Thoracic aorta (tissue), 2 donors: ENCODE measurements at regions not wholly inside any gene's neighbourhood (a gene's known extent, or its start where the extent isn't known, plus 50 kb on each side); places are given as distances from the start of the nearest gene placed in this dataset.

ENCODE experiments used
- ATAC-seq: fragments of 150-250 bp; one replicate; pipeline ENCODE4 v1.8.0; 2017; ENCODE audit warnings: low read depth; ENCODE audit not compliant: insufficient number of reproducible peaks, low FRiP score
- DNase-seq: peaks from one replicate; pipeline ENCODE4 v3.0.0-alpha.2; 2020; ENCODE audit warnings: low spot score
- H3K27ac ChIP-seq, 2 donors: fragments of 200-600 bp; sonication (generic); 1 replicate in 1 of 2; 2 replicates in 1 of 2; pipeline ENCODE4 v1.5.1; 2016; ENCODE audit warnings: mild to moderate bottlenecking in 2 of 2, moderate library complexity in 2 of 2
- H3K27me3 ChIP-seq: fragments of 200-600 bp; sonication (generic); replicated peaks from 2 replicates; pipeline ENCODE4 v1.6.0; 2016; ENCODE audit warnings: mild to moderate bottlenecking; ENCODE audit not compliant: insufficient read depth
- H3K36me3 ChIP-seq: fragments of 200-600 bp; sonication (generic); one replicate; pipeline ENCODE4 v1.5.1; 2016
- H3K4me1 ChIP-seq, 2 donors: fragments of 200-600 bp; sonication (generic); 1 replicate in 1 of 2; 2 replicates in 1 of 2; pipeline versions ENCODE4 v1.5.1 to v1.6.0; 2016; ENCODE audit warnings: low read depth in 2 of 2, mild to moderate bottlenecking in 1 of 2; ENCODE audit not compliant: control insufficient read depth in 1 of 2
- H3K4me3 ChIP-seq: fragments of 200-600 bp; sonication (generic); 2 replicates; pipeline ENCODE4 v1.5.1; 2016; ENCODE audit warnings: mild to moderate bottlenecking
- H3K9me3 ChIP-seq: fragments of 200-600 bp; sonication (generic); 2 replicates; pipeline ENCODE4 v1.5.1; 2016
- CTCF ChIP-seq: fragments of 200-600 bp; sonication (generic); IDR thresholded peaks from one replicate; pipeline ENCODE4 v1.5.1; 2019; ENCODE audit warnings: antibody characterized with exemption

GRCh38 chr17:55903028-55903690, 152.3 kb downstream of the PCTP start:
- no peaks in the 10 kb centered on the region for H3K36me3 ChIP-seq
- no peaks in the 10 kb centered on the region for H3K9me3 ChIP-seq
- no peaks in the 10 kb centered on the region for H3K4me1 ChIP-seq
- H3K27me3 ChIP-seq, result no peaks in the 10 kb centered on the region
- TF ChIP-seq CTCF, result no peak
- H3K27ac ChIP-seq, result no peak overlapping the region
- DNase-seq (no peak), ATAC-seq (no peak)
- no peak overlapping the region for H3K4me3 ChIP-seq

GRCh38 chr17:55909776-55910175, 158.9 kb downstream of the PCTP start:
- Histone ChIP-seq H3K36me3 (no peaks in the 10 kb centered on the region), H3K4me1 (no peaks in the 10 kb centered on the region), H3K9me3 (no peaks in the 10 kb centered on the region), H3K27ac (no peak overlapping the region), H3K27me3 (no peaks in the 10 kb centered on the region), H3K4me3 (no peak overlapping the region)
- TF ChIP-seq CTCF, result no peak
- DNase-seq, result no peak
- no peak for ATAC-seq

- DNase-seq, result no peak
These were observed 160.3 kb downstream of the PCTP start for GRCh38 chr17:55911186-55911585.

GRCh38 chr17:55925440-55925839, 174.6 kb downstream of the PCTP start:
- Histone ChIP-seq H3K27me3 (no peaks in the 10 kb centered on the region), H3K4me1 (no peaks in the 10 kb centered on the region), H3K27ac (no peak overlapping the region), H3K36me3 (no peaks in the 10 kb centered on the region), H3K9me3 (no peaks in the 10 kb centered on the region), H3K4me3 (no peak overlapping the region)
- DNase-seq (no peak), ATAC-seq (no peak)
- TF ChIP-seq CTCF, result no peak

More at GRCh38 chr17:55911186-55911585, 160.3 kb downstream of the PCTP start:
- H3K36me3 ChIP-seq, result no peaks in the 10 kb centered on the region
- no peak overlapping the region for H3K27ac ChIP-seq
- no peaks in the 10 kb centered on the region for H3K27me3 ChIP-seq
- no peak for ATAC-seq
- no peaks in the 10 kb centered on the region for H3K9me3 ChIP-seq
- no peaks in the 10 kb centered on the region for H3K4me1 ChIP-seq
- no peak for TF ChIP-seq CTCF
- H3K4me3 ChIP-seq, result no peak overlapping the region

- no peak for TF ChIP-seq CTCF
These were observed 175.6 kb downstream of the PCTP start for GRCh38 chr17:55926276-55926990.

More at GRCh38 chr17:55926276-55926990, 175.6 kb downstream of the PCTP start:
- Histone ChIP-seq H3K27me3 (no peaks in the 10 kb centered on the region), H3K36me3 (no peaks in the 10 kb centered on the region), H3K9me3 (no peaks in the 10 kb centered on the region), H3K4me3 (no peak overlapping the region), H3K4me1 (no peaks in the 10 kb centered on the region), H3K27ac (no peak overlapping the region)
- DNase-seq (no peak), ATAC-seq (no peak)
